Retina (tissue), 1 donor: ENCODE measurements at regions not wholly inside any gene's neighbourhood (a gene's known extent, or its start where the extent isn't known, plus 50 kb on each side); places are given as distances from the start of the nearest gene placed in this dataset.

Experiments used
- DNase-seq: peaks from one replicate; pipeline ENCODE4 v3.0.0-alpha.2; 2016

- peak; percentile 52 for DNase-seq
Observed at GRCh38 chr11:114880442-114880841, 202.1 kb downstream of the NXPE2 start.

GRCh38 chr11:114883472-114883871 lies 205.1 kb downstream of the NXPE2 start:
- DNase-seq = no peak

GRCh38 chr11:114886644-114887265 lies 208.4 kb downstream of the NXPE2 start:
- no peak for DNase-seq

- peak; percentile 89 for DNase-seq
Observed at GRCh38 chr11:114889594-114890011, 211.3 kb downstream of the NXPE2 start.

DNA sequence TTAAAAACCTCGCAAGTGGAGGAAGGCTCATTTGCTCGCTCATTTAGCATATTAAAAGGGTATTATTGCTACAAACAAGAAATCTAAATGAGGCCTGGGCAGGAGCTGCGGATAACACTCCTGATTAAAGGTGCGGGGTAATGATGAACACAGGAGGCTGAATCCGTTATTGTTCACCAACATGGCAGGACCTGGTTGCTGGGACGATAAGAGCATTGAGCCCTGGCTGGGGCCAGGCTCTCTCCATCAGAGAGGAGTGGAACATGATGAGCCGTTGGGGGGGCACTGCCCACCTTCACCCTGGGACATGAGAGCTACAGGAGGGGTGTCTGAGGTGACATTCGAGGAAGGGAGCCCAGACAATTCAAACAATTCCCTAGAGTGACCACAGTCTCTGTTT lies 211.7 kb downstream of the NXPE2 start:
- DNase-seq = no peak

GRCh38 chr11:114891911-114892310 lies 213.6 kb downstream of the NXPE2 start:
- DNase-seq = no peak

DNA sequence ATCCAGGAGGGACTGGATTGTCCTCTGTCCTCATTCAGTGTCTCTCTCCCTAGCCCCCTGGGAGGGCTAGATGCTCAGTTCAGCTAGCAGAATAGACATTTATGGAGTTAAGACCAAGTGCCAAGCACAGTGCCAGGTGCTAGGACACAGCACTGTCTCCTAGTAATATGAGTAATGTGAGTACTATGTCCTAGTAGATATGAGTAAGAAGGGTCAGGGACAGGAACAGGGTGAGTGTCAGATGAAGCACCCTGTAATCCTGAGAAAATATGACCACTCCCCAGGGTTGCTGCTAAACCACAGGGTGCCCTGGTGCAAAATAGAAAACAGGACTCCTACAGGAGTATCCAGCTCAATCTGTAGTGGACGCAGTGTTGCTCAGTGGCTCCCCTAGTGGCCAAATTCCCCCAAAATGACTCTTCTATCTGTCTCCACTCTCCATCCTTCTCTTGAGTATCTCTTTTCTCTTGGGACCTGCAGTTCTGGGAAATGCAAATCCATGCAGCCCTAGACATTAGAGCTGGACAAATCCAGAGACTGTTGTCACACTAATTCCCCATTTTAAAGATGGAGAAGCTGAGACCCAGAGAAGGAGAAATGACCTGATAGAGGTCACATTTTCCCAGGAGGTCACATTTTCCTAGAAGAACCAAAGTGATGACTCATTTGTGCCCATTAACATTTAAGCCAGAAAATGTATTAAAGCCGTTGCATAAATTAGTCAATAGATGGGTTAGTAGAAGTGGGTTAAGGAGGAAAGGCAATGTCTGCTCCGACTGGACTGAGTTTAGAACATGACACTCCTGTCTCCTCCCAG lies 214.3 kb downstream of the NXPE2 start:
- DNase-seq = no peak

DNA sequence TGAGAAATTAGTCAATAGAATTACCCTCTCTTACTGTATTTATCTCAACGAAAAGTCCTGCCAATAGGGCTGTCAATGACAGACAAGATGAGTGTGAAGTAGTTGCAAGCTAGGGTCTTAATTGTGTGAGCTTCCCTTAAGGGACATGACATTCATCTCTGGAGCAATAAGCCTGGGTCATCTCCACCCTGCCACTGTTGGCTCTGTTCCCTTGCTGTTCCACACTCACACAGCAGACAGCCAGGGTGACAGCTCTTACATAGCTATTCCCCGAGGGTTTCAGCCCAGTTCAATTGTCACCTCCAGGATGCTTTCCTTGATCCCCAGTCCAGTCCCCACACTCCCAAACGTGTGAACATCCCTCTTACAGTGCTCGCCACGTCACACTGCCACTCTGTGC lies 215.0 kb downstream of the NXPE2 start:
- DNase-seq = no peak

DNA sequence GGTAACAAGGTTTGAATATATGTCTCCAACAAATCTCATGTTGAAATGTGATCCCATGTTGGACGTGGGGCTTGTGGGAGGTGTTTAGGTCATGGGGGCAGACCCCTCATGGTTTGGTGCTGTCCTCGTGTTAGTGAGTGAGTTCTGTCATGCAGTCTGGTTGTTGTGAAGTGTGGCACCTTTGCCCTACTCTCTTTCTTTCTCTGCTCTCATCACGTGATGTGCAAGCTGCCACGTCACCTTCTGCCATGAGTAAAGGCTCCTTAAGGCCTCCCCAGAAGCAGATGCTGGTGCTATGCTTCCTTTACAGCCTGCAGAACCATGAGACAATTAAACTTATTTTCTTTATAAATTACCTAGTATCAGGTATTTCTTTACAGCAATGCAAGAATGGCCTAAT lies 218.3 kb downstream of the NXPE2 start:
- DNase-seq = no peak

DNA sequence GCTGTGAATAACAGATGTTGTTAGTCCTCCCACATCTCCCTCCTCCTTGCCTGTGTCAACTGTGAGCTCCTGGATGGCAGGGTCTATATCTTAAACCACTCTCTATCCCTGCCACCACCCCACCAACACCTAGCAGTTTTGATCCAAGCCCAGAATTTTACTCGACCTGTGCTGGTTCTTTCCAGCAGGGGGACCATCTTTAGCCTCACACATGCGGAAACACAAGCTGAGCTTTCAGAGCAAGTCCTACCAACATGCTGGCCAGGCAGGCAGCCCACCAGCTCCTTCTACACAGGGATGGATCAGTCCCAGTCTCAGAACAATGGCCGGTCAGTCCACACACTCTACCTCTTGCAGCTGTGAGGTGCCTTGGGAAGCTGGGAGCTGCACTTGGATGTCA lies 231.5 kb downstream of the NXPE2 start:
- no peak for DNase-seq

GRCh38 chr11:114912826-114913225 lies 234.5 kb downstream of the NXPE2 start:
- no peak for DNase-seq

DNA sequence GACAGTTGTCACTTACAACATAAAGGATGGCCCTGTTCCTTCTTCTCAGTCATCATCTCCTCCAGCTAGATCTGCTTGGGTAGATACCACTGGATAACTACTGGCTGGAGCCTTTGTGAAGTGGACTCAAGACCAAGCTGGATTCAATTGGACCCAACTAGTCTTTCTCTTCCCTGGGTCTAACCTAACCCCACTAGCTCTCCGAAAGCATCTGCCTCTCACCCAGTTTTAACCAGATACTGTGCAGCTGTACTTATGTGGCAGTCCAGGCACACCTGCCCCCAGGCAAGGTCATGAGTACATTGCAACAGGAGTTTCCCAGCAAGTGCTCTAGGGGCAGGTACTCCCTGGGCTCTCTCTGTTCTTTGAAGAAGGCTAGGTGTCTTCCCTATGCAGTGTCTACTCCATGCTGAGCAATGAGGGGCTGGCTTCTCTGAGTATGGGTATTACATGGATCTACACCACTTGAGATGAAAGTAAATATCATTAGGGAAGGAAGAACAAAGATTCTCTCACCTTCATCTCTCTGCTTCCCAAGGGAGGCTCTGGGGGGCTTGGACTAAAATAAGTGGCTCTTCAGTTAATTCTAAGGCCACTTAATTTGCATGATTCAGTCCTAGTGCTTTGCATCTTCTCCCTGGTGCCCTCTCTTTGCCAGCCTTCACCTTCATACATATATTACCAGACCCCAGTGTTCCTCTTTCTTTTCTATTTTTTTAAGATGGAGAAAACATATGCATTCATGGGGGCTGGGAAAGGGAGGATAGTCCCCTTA lies 236.1 kb downstream of the NXPE2 start:
- no peak for DNase-seq

- DNase-seq = no peak
Observed at GRCh38 chr11:114915871-114916805, 237.8 kb downstream of the NXPE2 start.

GRCh38 chr11:114918286-114918685 lies 240.0 kb downstream of the NXPE2 start:
- no peak for DNase-seq

- DNase-seq = no peak
Observed at GRCh38 chr11:114921697-114922096, 243.4 kb downstream of the NXPE2 start.

- DNase-seq = no peak
Observed at GRCh38 chr11:114924042-114924441, 245.7 kb downstream of the NXPE2 start.

DNA sequence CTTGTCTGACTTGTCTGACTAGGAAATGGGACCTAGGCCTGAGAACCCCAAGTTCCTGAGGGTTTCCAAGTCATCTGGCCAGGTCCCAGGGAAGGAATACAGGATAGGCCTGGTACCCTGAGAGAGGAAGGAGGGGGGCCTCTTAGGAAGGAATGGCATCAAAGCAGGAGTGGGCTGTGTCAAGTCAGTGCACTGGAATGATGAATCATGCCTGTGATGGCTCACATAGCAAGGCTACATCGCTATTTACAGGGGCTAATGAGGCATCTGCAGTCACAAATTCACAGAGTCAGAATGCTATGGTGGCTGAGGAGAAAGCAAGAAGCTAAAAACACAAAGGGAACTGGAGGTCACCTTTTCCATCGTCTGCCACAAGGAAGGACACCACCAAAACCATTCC lies 247.3 kb downstream of the NXPE2 start:
- no peak for DNase-seq

DNA sequence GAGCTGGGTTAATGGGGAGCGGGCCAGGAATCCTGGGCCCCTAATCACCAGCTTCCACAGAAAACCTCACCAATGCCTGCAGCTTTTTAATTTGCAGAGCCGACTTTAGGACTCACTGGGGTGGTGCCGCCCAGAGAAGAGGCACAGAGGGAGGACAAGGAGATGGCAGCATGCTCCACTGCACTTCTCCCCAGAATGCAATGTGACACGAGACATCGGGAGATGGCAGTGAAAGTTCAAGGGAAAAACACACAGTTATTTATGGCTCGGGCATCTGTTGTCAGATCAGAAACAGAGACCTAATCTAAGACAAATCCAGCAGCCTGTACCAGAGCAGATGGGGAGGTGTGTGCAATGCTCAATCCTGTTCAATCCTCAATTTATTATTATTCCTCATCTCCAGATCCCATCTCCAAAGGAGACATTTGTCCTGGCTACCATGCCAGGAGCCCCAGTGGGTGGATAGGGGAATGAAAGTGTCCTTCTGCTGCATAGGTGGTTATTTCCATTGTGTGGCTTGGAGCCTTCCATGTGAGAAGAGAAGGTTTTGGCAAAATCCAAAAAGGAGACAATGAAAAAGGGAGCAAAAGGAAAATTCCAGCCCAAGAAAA lies 250.0 kb downstream of the NXPE2 start:
- DNase-seq = peak; percentile 71

DNA sequence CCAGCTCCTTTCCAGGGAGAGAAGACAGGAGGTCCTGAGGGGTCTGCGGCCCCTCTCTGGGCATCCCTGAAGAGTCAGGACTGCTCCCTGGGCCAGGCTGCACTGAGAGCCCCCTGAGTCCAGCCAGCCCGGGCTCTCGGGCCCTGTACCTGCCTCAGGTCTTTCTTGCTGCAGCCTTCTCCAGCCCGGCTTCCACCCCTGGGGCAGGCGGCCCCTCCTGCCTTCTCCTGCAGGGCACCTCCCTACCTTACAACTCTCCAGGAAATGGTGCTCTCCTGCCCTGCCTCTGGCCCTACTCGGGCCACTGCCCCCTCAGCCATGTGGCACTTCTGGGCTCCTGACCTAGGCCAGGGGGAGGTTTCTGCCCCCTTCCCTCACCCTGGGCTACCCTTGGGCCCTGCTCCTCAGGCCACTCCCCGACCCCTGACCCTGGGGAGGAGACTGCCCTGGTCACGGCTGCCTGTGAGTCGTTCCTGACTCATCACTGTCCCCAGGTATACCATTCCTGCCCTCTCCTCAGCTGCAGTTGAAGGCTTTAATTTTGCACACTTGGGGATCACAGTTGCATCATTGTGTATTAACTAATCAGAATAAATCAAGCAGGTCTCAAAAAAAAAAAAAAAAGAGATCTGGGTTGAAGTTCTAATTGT lies 251.1 kb downstream of the NXPE2 start:
- DNase-seq = no peak

- no peak for DNase-seq
Observed at GRCh38 chr11:114938799-114939198, 260.5 kb downstream of the NXPE2 start.

DNA sequence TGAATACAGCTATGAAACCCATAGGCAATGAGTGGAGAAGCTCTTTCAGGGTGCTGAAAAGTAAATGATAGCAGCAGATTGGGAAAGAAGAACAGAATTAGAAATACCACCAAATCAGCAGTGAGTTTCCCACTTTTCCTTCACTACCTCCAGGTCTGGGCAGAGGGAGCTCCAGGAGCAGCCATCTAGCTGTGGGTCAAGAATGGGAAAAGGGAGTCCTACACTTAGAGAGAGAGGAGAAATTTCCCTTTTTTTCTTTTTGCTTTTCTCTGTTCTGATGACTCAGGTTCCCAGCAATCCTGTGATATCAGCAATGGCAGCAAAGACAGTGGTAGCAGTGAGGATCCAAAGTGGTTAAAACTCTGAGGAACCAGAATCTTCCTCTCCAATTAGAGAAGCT lies 263.9 kb downstream of the NXPE2 start:
- DNase-seq = no peak
